Fibroblast of skin of right biceps (primary cell): ENCODE measurements at regions not wholly inside any gene's neighbourhood (a gene's known extent, or its start where the extent isn't known, plus 50 kb on each side); places are given as distances from the start of the nearest gene placed in this dataset.
A peak's percentile ranks its signal among the peaks of the same experiment; 100 is the strongest.
"Not testable (repeated sequence)": the region's sequence is repeated elsewhere in the genome, so short reads cannot be mapped to it uniquely, and the experiment has no call there.

Experiments used
- DNase-seq: peaks from one replicate; pipeline ENCODE4 v3.0.0-alpha.2; 2013

GRCh38 chr11:70551351-70552166 lies 153.2 kb downstream of the CTTN start:
- peak; percentile 32 for DNase-seq

- no peak for DNase-seq
Observed at GRCh38 chr11:70552167-70553150, 154.1 kb downstream of the CTTN start.

DNA sequence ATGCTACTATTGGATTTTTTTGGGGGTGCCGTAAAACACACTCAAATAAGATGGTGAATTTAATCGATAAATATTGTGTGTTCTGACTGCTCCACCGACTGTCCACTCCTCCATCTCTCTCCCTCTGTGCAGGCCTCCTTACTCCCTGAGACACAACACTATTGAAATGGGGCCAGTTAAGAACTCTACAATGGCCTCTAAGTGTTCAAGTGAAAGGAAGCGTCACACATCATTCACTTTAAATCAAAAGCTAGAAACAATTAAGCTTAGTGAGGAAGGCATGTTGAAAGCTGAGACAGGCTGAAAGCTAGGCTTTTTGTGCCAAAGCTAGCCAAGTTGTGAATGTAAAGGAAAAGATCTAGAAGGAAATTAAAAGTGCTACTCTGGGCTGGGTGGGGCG lies 156.7 kb downstream of the CTTN start:
- DNase-seq = no peak

DNA sequence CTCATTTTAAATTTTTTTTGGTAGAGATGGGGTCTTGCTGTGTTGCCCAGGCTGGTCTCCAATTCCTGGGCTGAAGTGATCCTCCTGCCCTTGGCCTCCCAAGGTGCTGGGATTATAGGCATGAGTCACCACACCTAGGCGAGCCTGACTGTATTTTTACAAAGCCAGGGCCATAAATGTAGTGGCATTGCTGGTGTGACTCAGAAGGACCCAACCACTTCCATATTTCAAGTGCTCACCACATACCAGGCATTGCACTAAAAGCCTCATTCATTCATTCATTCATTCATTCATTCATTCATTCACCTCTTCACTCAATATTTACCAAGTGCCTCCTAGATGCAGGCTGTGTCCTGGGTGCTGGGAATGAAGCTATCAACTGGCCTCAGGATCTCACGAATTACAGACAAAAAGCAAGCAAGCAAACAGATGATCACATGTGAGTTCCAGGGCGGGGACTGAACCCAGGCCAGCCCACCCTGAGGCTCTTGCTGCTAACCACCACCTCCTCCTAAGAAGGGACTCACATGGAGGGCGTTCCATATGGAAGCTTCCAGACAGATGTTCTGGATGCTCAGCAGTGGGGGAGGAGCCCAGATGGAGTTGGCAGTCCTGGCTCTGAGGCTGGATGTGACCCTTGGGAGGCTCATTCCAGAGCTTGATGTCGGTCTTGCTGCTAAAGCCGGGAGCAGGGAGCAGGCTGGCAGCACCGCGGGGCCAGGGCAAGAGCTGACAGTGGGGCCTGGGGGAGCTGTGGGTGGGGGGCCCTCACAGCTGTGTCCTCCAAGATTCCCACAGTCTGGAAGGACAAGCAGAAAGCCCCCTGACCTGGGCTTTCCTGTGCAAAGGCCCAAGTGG lies 158.8 kb downstream of the CTTN start:
- peak; percentile 52 for DNase-seq

DNA sequence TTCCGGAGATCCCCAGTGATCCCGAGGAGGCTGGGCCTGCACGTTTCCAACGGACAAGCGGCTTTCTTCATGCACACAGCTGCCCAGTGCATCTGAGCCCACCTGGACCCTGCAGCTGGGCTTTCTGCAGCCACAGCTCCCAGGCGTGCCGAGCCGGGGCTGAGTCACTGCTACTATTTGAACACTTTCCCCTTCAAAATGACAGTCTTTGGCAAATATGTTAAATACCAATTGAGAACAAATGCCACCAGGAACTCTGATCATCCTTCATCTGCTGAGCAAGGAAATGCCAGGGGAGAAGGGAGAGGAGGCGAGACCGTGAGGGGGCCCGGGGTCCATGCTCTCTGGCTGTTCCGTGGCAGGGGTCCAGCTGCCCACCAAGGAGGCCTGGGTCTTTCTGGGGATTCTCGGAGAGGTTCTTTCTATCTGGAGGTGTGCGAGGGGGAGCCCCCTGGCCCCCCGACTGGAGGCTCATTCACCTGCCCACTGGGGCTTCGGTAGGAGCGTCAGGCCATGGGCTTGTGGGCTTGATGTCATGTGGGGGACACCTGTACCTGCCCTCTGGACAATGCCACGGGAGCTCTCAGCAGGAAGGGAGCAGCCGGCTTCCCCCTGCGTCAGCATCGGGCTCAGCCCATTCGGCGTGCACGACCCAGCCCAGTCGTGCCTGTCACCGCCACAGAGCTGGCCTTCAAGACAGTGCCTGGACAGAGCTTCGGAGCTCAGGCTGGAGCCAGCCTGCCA lies 159.6 kb downstream of the CTTN start:
- DNase-seq = no peak

- DNase-seq = no peak
Observed at GRCh38 chr11:70558681-70559080, 160.4 kb downstream of the CTTN start.

DNA sequence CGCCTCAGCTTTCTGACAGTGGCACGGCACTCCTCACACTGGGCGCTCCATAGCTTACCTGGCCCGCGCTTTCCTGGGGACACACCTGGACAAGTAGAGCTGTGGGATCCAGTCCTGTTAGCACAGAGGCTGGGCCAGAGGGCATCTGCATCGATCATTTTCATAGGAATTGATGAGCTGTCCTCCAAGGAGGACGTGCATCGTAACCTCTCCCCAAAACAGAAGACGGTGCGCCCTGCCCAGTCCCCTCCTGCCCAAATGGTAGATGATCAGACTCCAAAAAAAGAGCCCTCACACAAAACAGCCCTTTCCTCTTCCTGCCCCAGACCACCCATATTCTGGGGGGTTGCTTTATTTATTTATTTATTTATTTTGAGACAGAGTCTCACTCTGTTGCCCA lies 161.2 kb downstream of the CTTN start:
- no peak for DNase-seq

DNA sequence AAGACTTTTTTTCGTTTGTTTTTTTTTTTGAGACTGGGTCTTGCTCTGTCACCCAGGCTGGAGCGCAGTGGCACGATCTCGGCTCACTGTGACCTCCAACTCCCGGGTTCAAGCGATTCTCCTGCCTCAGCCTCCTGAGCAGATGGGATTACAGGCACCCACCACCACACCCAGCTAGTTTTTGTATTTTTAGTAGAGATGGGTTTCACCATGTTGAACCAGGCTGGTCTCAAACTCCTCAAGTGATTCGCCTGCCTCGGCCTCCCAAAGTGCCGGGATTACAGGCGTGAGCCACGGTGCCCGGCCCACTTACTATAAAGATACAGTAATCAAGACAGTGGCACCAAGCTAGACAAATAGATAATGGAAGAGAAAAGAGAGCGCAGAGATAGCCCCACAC lies 162.3 kb downstream of the CTTN start:
- DNase-seq = not testable (repeated sequence)

- no peak for DNase-seq
Observed at GRCh38 chr11:70566768-70567530, 168.6 kb downstream of the CTTN start.

- DNase-seq = no peak
Observed at GRCh38 chr11:70567680-70568034, 169.3 kb downstream of the CTTN start.

DNA sequence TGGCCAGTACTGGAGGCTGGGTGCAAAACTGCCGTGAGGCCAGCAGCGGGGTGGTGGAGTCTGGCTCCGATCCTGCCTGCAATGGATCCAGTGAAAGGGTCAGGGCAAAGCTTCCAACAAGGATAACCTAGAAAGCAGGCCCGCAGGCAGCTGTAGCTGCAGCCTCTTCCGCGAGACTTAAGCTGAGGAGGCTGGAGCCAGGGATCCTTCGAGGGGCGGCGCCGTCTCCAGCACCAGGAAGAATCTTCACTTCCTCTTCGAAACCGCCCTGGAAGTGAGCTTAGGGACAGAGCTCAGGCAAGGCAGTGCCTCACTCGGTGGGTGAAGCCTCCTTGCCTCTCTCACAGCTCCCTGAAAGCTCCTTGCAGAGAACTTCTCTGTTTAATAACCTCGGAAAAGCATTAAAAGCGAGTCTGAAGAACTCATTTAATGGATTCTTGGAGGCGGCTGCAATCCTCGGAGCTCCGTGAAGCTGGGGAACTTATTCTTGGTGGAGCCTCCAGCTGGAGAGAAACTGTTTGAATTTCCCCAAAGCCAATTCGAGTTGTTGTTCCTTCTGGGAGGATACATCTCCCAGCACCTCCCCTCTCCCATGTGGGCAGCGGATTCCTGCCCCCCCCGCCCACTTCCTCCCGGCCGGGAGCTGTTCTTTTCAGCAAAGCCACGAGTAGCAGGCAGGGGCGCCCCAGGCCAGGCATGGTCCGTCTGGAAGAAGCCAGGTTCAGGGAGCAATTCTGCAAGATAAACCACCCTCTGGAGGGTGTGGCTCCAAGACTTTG lies 169.9 kb downstream of the CTTN start:
- DNase-seq = peak; percentile 52

- DNase-seq = no peak
Observed at GRCh38 chr11:70568814-70569617, 170.7 kb downstream of the CTTN start.

DNA sequence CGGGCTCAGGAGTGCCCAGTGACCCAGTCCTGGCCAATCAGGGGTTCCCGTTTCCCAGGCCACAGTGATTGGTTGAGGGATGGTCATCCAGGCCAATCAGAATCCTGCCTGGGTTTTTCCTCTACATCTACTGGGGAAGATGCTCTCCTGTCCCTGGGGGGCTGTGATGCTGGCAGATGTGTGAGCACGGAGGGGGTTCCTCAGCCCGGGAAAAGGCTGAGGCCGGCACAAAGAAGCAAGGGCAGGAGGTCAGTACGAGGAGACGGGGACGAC lies 171.2 kb downstream of the CTTN start:
- DNase-seq = no peak

DNA sequence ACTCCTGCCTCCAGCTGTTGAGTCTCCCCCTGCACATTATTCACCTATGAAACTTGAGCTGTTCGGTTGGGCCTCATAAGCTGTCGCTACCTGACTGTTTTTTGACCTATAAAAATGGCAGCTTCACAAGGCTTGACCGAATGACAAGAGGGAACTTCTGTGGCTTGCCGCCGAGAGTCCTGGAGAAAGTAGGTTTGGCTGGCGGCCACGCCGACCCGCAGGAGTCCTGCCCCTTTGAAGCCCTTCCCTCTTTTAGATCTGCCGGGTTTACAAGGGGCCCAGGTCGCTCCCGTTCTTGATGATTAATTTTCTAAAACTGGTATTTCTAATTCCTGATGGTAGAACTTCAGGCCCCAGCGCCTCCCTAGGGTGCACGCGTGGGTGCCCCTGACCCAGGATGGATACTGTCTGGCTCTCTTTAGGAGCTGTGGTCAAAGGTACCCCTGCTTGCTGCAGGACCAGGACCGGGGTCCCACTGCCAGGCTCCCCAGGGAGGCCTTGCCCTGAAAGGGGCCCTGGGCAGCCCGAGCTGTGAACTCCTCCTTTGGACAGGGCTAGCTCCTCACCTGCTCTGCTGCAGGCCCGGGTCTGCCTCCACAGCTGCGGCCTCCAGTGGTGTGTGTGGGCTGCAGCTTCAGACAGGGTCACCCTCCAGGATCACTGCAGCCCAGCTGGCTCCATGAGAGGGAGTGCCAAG lies 171.8 kb downstream of the CTTN start:
- no peak for DNase-seq

DNA sequence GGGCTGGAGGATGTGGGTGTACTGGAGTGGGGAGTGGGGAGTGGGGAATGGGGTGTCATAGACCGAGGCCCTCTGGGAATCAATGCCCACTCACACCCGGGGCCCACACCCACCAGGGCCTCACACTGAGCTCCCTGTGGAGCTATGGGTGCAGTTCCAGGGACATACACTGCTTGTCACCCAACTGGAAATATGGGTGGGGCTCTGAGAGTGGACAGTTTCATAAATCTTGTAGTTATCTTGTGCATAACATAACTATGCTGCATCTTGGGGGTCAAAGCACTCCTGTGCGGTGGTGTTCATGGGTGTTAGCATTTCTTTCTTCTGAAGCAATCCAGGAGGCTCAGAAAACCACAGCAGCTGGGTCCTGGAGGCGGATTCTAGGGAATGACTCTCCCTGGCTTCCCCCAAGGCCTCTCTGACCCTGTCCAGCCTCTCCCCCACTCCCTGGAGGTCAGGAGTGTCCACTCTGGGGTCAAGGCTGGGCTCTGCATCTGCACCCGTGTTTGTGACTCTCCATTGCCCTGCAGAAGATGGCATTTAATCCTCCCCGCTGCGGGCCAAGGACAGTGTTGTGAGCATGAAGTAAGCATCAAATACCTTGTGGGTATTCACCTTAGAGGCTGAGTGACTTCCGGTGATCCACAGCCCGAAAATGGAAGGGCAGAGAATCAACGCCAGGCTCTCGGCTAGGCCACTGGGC lies 172.5 kb downstream of the CTTN start:
- no peak for DNase-seq

- no peak for DNase-seq
Observed at GRCh38 chr11:70572974-70573260, 174.6 kb downstream of the CTTN start.

DNA sequence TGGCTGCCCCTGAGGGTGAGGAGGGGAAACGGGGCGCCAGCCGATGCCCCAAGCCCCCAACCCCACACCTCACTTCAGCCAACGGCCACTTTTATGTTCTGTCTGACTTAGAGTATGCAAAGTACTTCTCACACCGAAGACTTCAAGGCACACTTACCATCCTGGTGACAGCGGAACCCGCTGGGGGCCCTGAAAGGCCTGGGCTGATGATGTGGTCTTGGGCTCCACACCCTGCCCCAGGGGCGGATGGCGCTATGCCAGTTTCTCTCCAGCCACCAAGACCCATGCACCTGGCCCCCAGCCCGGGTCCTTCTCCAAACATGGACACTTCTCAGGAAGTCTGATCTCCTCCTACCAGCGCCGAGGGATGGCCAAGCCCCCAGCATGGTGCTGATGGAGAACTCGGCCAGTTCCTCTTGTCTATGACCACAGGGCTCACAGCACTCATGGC lies 175.4 kb downstream of the CTTN start:
- no peak for DNase-seq

DNA sequence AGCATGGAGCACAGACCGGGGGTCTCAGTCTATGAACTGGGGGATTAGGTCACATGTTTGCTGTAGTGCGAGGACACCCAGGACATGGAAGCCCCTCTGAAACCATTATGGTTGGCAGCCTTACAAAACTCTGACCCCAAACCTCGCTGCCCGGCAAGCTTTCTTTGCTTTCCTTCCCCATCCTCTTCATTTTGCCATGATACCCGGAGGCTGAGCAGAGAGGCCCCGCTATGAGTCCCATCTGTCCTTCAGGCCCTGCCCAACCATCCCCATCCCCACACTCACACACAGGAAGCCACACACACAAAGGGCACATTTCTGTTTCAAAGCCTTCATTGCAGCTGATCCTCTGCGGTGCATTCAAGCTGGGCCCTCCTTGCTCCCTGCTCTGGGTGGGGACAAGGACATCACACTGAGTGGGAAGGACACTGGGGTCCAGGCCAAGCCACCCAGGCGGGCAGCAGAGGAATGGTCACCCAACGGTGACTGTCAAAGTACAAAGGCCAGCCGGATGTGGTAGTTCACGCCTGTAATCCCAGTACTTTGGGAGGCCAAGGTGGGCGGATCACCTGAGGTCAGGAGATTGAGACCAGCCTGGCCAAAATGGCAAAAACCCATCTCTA lies 176.5 kb downstream of the CTTN start:
- DNase-seq = no peak
